Erythroblast (primary cell): ENCODE measurements at regions not wholly inside any gene's neighbourhood (a gene's known extent, or its start where the extent isn't known, plus 50 kb on each side); places are given as distances from the start of the nearest gene placed in this dataset.

Experiments
- GATA1 ChIP-seq: IDR thresholded peaks from 2 replicates; pipeline ENCODE4 v1.6.1; 2011; ENCODE audit warnings: low read depth, mild to moderate bottlenecking, control low read depth, low read length, moderate library complexity
- POLR2A ChIP-seq: IDR thresholded peaks from 2 replicates; pipeline ENCODE4 v1.6.1; 2011; ENCODE audit warnings: mild to moderate bottlenecking, low read length

GRCh38 chr11:90343673-90344072 is 120.8 kb upstream of the CHORDC1 start:
- TF ChIP-seq POLR2A = no peak
- TF ChIP-seq GATA1 = no peak
